ENCODE measurements at regions not wholly inside any gene's neighbourhood (a gene's known extent, or its start where the extent isn't known, plus 50 kb on each side); places are given as distances from the start of the nearest gene placed in this dataset.

DNA sequence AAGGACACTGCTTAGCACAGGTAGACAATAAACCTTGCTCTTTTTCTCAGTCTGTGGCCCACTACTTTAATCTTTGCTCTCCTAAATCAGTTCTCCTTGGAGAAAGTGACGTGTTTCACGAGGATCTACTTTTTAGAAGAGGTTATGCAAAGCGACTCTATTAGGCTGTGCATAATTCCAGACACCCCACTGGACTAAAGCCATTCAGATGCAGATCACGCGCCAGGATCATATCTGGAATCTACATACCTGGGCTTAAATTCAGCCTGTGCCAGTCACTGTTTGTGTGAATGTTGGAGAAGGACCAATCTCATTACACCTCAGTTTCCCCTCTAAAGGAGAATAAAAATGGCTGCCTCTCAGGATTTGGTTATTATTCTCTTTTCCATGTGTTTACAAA is 413.0 kb upstream of the MYT1L start:
- ATAC-seq (no peak), DNase-seq (ENCODE audit: low read depth, low spot score) (no peak)
- no peaks in the 10 kb centered on the region for H3K9me2 ChIP-seq (ENCODE audit: insufficient read depth)
- BruUV-seq (replicated peaks): no TSS peak
- no peak overlapping the region for H3K27ac ChIP-seq (ENCODE audit: low read depth, low read length)
- H3K79me2 ChIP-seq (ENCODE audit: insufficient read depth, low read length): no peaks in the 10 kb centered on the region
- no peaks in the 10 kb centered on the region for H3K4me1 ChIP-seq (ENCODE audit: control insufficient read depth in 1 of 2, insufficient read depth in 2 of 2, low read length in 2 of 2)
- POLR2A ChIA-PET: no interaction called here
- TF ChIP-seq, protein P1, sequence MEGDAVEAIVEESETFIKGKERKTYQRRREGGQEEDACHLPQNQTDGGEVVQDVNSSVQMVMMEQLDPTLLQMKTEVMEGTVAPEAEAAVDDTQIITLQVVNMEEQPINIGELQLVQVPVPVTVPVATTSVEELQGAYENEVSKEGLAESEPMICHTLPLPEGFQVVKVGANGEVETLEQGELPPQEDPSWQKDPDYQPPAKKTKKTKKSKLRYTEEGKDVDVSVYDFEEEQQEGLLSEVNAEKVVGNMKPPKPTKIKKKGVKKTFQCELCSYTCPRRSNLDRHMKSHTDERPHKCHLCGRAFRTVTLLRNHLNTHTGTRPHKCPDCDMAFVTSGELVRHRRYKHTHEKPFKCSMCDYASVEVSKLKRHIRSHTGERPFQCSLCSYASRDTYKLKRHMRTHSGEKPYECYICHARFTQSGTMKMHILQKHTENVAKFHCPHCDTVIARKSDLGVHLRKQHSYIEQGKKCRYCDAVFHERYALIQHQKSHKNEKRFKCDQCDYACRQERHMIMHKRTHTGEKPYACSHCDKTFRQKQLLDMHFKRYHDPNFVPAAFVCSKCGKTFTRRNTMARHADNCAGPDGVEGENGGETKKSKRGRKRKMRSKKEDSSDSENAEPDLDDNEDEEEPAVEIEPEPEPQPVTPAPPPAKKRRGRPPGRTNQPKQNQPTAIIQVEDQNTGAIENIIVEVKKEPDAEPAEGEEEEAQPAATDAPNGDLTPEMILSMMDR (IDR thresholded peaks at IDR 0.05 in 2 of 3, conservative IDR thresholded peaks at IDR 0.05 in 1 of 3; ENCODE audit: borderline replicate concordance in 1 of 3, insufficient read depth in 1 of 3, low read depth in 2 of 3, low read length in 2 of 3): no peak
- no peak for TF ChIP-seq SRF (IDR thresholded peaks at IDR 0.05; ENCODE audit: low read depth)
- no peak for TF ChIP-seq EGR1 (IDR thresholded peaks at IDR 0.05; ENCODE audit: low read depth)
- no peak for TF ChIP-seq FOSL1 (IDR thresholded peaks at IDR 0.05; ENCODE audit: low read depth)
- TF ChIP-seq, protein P2, sequence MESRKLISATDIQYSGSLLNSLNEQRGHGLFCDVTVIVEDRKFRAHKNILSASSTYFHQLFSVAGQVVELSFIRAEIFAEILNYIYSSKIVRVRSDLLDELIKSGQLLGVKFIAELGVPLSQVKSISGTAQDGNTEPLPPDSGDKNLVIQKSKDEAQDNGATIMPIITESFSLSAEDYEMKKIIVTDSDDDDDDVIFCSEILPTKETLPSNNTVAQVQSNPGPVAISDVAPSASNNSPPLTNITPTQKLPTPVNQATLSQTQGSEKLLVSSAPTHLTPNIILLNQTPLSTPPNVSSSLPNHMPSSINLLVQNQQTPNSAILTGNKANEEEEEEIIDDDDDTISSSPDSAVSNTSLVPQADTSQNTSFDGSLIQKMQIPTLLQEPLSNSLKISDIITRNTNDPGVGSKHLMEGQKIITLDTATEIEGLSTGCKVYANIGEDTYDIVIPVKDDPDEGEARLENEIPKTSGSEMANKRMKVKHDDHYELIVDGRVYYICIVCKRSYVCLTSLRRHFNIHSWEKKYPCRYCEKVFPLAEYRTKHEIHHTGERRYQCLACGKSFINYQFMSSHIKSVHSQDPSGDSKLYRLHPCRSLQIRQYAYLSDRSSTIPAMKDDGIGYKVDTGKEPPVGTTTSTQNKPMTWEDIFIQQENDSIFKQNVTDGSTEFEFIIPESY (IDR thresholded peaks at IDR 0.05; ENCODE audit: extremely low read depth, insufficient replicate concordance, low read length): no peak
- TF ChIP-seq EZH2phosphoT487 (IDR thresholded peaks at IDR 0.05; ENCODE audit: borderline replicate concordance): no peak
- no peak for TF ChIP-seq ELF1 (IDR thresholded peaks at IDR 0.05; ENCODE audit: borderline replicate concordance, low read depth)
- TF ChIP-seq SIN3A (IDR thresholded peaks at IDR 0.05; ENCODE audit: low read depth): no peak
- no peak for TF ChIP-seq EZH2 (IDR thresholded peaks at IDR 0.05)
- TF ChIP-seq CEBPB (IDR thresholded peaks at IDR 0.05; ENCODE audit: low read depth): no peak
- no peak for TF ChIP-seq SP1 (IDR thresholded peaks at IDR 0.05; ENCODE audit: low read depth)
- TF ChIP-seq, protein P3, sequence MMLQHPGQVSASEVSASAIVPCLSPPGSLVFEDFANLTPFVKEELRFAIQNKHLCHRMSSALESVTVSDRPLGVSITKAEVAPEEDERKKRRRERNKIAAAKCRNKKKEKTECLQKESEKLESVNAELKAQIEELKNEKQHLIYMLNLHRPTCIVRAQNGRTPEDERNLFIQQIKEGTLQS (IDR thresholded peaks at IDR 0.05): no peak
- no peak for TF ChIP-seq ZFX (IDR thresholded peaks at IDR 0.05)
- no peak overlapping the region for H3K4me3 ChIP-seq (replicated peaks in 1 of 2; ENCODE audit: low read depth in 1 of 2, low read length in 2 of 2)
- H3K36me3 ChIP-seq (ENCODE audit: control insufficient read depth in 1 of 2, insufficient read depth in 2 of 2, low read length in 2 of 2): no peaks in the 10 kb centered on the region
- H3K4me2 ChIP-seq (ENCODE audit: low read length): no peak overlapping the region
- no peaks in the 10 kb centered on the region for H3K9me3 ChIP-seq (ENCODE audit: control insufficient read depth in 1 of 2, insufficient read depth in 1 of 2, low read depth in 1 of 2, low read length in 2 of 2)
- H3K9ac ChIP-seq (ENCODE audit: low read length): no peak overlapping the region
- H3K27me3 ChIP-seq (ENCODE audit: insufficient read depth, low read length): peaks cover 35% of the 10 kb centered on the region
- CTCF ChIA-PET: no interaction called here
- RAD21 ChIA-PET (ENCODE audit: low non-redundant PET in 1 of 2, low total read pairs in 2 of 2, uncharacterized antibody in 2 of 2, unreplicated experiment in 2 of 2): no interaction called here
- no peak overlapping the region for H2AFZ ChIP-seq (ENCODE audit: low read depth, low read length, poor library complexity, severe bottlenecking)
- no peaks in the 10 kb centered on the region for H4K20me1 ChIP-seq (ENCODE audit: insufficient read depth)
- intact Hi-C loops (cut with micrococcal nuclease): no loop called here

Measured in HCT116 (cell line).